ENCODE measurements at regions not wholly inside any gene's neighbourhood (a gene's known extent, or its start where the extent isn't known, plus 50 kb on each side); places are given as distances from the start of the nearest gene placed in this dataset.
"Not testable (repeated sequence)": the region's sequence is repeated elsewhere in the genome, so short reads cannot be mapped to it uniquely, and the experiment has no call there.

DNA sequence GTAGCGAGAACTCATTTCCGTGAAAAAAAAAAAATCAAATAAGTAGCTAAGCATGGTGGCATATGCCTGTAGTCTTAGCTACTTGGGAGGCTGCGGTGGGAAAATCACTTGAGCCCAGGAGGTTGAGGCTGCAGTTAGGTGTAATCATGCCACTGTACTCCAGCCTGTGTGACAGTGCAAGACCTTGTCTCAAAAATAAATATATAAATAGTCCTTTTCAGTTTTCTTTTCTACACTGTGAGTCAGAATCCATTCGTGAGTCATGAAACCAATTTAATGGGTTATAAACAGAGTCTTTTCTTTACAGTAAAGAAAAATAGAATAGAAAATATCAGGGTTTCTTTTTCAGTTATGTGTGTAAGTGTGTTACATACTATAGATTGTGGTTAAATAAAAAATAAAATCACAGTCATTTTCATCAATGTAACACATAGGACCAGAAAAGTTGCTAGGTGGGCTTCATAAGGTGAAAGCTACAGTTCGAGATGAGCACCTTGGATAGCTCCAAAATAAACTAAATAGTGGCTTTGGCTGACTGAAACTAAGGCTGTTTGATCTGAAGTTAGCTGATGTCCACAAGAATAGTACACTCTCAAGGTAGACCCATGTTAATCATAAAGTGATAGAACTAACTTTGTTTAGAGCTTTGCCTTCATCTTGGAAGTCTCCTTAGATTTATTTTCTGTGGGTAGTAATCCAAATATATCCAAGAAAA lies 781.1 kb downstream of the GATA3 start:
- DNase-seq, result no peak

DNA sequence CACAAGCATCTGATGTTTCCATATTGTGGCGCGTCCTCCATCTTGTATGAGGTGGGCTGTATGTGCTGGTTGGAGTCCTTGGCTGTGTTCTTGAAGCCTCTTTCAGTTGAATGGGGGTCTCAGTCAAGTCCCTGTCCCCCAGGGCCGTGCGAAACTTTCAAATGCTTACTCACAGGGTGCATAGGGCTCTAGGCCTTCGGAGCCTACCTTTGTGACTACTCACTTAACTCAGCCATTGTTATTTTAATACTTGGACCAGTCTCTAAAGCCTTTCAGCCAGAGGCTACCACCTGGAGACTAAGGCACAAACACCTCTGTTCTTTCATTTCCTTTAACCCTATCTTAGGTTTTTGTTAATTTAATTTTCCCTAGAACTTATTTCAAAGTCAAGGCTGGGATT lies 785.9 kb downstream of the GATA3 start:
- DNase-seq, result no peak

DNA sequence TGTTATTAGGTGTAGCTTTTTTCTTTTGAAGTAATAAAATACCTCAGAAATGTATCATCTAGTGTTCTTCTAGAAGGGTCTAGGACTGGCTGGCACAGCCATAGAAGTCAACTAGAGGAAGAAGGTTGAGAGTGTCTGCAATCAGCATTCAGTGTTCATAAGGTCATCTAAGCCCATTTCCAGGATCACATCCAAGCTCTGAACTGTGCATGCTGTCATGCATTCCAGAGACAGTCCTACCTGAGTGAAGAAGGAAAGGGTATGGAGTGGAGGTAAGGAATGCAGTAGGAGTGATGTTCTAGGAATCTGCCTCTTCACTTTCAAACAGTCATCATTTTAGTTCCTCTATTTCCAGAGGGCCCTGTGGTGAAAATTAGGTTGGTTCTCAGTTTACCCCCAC lies 789.7 kb downstream of the GATA3 start:
- no peak for DNase-seq

DNA sequence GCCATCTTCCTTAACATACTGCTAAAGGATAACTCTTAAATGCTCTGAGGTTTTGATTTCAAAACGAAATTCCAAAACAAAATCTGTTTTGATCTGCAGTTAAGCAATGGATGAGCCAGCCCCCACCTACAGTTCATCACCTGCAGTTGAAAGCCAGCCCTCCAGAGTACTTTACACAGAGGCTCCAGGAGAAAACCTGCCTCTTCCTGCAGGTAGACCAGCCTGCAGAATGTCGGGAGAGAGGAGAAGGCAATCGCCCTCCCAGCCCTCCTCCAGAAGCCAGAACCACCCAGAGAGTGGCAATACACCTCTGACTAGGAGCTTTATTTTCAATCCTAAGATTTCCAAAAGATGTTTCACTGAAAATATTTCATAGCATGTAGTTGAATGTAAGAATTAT lies 798.1 kb downstream of the GATA3 start:
- no peak for DNase-seq

DNA sequence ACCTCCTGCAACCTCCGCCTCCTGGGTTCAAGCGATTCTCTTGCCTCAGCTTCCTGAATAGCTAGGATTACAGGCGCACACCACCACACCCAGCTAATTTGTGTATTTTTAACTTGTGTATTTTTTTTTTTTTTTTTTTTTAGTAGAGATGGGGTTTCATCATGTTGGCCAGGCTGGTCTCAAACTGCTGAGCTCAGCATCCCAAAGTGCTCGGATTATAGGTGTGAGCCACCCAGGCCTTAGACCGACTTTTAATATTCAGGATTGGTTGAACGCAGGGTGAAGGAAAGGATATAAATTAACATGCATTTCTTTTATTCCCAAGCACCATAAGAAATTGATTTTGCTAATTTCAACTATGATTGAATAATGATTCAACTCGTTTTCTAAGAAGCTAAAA lies 798.6 kb downstream of the GATA3 start:
- no peak for DNase-seq

DNA sequence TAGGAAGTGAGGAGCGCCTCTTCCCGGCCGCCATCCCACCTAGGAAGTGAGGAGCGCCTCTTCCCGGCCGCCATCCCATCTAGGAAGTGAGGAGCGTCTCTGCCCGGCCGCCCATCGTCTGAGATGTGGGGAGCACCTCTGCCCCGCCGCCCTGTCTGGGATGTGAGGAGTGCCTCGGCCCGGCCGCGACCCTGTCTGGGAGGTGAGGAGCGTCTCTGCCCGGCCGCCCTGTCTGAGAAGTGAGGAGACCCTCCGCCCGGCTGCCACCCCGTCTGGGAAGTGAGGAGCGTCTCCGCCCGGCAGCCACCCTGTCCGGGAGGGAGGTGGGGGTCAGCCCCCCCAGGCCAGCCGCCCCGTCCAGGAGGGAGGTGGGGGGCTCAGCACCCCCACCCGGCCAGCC lies 814.4 kb downstream of the GATA3 start:
- DNase-seq, result not testable (repeated sequence)

DNA sequence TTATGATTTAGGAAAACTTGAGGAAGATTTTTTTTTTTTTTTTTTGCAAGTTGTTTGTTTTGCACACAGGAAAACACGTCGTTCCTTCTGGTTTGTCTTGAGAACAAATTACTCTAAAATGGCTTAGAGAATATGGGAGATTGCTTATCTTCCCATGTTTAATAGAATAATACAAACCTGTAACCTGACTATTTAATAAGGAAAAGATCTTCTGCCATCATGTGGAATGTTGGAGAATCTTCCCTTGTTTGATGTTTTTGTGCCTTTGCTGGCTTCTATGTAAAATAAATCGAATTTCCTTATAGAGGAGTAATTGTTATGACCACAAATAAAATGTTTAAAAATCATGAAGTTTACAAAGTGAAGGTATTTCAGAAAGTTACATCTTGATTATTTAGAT lies 818.8 kb downstream of the GATA3 start:
- DNase-seq, result no peak

DNA sequence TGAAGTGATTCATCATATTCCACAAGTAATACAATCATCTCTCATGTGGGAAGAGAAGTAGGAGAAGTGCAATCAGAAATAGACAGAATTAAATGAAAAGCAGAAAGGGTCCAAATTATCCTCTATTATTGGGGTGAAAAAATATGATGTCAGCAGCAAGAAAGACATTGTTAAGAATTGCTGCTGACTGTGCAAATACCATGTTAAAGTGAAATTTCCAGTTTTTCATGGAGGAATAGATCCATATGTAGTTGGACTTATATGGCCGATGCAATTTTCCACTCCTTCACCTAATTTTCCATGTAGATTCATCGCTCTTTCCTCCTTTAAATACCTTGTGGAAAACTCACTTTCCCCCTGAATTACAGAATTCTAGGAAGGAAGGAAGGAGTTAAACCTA lies 819.8 kb downstream of the GATA3 start:
- DNase-seq, result no peak

DNA sequence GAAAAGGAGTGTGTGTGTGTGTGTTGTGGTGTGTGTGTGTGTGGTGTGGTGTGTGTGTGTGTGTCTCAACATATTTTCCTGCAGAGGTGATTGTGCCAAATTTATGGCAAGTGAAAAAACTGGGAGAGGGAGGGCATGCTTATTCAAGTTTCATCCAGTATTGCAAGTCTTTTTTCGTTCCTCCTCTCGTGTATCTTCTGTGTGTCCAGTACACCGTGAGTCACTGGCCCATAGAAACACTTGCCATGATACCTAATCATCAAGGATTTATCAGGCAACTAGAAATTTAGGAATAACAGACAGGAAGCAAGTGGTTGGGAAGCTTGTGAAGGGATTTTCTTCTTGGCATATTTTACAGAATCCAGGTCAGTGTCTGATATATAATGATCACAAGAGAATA lies 820.5 kb downstream of the GATA3 start:
- no peak for DNase-seq

DNA sequence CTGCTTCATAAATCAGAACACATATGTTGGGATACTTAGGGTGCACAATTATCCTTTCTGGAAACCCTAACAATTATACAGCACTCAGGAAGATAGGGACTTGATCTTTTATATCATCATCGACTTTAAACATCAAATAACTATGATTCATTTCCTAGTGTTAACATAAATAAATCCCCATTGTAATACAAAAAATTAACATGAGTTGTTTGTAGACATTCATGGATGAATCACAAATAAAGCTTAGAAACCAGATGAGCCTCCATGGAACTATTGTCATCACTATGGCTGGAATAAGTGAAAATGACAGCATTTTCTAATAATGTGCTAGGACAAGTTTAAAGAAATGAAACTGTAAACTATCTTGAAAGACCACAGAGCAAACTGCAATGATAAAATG lies 821.7 kb downstream of the GATA3 start:
- no peak for DNase-seq

DNA sequence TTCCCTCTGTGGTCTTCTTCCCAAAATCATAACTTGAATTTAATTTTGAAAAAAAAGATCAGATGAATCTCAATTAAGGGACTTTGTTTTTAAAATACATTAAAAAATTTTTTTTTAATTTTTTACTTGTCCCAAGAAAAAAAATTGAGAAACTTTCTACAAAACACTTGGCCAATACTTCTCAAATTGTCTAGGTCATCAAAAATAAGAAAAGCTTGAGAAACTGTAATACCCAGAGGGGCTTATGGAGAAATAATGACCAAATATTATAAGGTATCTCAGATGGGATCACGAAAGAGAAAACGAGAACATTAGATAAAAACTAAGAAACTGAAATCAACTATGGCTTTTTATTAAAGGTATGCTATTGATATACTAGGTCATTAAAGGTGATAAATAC lies 835.0 kb downstream of the GATA3 start:
- no peak for DNase-seq

DNA sequence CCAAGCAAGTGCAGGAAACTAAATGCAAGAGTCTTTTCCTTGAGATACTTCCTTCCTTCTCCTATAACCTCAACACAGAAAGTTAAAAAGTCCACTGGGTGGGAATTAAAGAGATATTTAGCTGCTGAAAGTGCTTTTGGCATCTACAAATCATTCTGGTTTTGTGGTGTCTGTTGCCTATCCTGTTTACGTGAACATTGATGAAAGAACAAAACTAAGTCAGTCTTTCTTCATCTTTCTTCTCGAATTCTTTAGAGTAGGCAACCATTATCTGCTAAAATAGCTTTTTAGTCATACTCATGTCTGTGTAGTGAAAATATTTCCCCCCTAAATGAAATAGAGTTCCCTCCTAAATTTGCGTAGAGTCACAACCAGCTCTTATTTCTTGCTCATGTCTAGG lies 838.6 kb downstream of the GATA3 start:
- DNase-seq, result no peak

DNA sequence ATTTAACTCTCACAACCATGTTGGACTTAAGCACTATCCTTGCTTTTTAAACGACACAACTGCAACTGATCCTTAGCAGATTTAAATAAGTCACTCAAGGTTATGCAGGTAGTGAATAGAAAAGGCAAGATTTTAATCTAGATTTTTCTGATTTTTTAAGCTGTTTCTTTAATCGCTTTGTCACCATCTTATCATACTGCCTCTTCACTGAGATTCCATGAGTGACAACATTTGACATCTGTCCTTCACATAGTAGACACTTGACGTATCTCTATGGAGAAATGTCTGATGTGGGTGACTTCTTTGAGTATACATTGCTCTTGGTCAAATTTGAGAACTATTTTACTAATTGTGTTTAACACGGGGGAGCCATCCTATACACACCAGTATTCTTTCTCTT lies 839.7 kb downstream of the GATA3 start:
- DNase-seq, result no peak

DNA sequence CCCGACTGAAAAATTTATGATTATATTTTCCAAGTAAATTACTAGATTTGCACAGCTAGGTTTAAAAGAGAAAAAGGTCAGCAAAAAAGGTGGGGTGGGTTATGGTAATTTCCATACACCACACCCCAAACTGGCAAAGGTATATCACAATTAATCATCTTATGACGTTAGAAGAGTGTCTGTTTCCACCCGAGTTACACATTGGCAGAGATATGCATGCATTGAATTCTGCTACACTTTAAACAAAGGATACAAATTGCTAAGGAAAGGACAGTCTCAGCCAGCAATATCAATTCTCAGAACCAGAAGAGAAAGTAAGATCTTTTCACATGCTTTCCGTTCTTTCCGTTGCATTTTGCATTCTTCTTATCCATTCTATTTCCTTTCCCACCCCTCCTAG lies 843.3 kb downstream of the GATA3 start:
- DNase-seq, result no peak

DNA sequence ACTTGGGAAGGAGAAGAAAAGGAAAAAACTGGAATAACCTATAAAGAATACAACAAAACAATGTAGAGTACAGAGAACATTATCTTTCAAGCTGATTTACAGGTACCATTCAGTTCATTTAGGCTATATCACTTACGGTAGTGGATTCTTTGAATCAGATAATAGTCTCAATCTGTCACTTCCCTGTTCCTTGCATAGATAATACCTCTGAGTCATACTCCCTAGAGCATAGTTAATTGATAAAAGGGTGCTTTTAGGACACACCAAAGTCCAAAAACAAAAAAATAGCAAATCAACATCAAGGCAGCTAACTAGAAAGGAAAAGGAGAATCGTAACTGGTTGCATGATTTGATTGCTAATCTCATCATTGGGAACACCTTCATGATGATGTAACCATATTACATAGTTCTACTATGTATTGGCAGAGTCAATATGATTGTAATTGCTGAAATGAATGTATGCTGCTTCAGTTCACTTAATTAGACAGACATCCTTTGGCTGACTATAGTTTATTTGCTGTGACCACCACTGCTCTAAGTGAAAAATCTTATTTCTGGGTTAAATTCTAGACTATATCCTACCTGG lies 844.4 kb downstream of the GATA3 start:
- no peak for DNase-seq

DNA sequence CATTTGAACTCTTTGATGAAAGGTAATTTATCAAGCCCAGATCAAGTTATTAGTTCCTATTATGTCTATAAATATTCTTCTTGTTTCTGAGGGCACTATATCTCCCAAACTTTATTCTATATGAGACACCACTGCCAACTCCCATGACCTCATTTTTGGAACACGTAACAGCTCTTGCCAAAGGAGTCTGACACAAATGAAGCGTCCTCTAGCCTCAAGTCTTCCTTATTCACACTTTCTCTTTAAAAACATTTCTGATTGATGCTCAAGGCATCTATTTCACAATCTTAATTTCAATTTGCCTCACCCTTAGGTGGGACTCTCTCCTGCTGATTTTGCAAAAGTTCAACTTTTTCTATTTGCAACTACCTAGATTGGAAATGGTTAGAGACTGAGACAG lies 848.4 kb downstream of the GATA3 start:
- DNase-seq, result no peak

DNA sequence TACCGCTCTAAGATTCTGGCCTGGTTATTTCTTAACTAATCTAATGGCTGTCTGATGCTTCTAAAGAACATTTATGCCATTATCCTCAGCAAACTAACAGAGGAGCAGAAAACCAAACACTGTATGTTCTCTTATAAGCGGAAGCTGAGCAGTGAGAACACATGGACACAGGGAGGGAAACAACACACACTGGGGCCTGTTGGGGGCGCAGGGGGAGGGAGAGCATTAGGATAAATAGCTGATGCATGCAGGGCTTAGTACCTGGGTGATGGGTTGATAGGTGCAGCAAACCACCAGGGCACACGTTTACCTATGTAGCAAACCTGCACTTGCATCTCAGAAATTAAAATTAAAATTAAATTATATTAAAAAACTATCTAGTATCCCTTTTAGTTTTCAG lies 853.5 kb downstream of the GATA3 start:
- no peak for DNase-seq

DNA sequence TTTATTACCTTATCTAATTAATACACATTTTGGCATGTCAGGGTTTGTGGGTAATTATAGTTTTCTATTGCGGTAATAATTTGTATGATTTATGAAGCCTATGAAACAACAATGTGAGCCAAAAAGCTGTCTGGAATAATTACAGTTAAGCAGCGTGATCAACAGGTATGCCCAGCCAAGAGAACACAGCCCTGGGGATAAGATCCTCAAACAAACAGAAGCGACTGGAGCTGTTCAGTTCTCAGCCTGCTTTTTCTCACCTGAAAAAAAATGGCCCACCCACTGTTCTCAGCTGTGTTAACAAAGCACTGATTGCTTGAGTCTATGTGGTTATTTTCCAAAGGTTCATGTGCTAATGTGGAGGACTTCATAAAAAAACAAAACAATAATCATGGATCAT lies 855.8 kb downstream of the GATA3 start:
- DNase-seq, result no peak

DNA sequence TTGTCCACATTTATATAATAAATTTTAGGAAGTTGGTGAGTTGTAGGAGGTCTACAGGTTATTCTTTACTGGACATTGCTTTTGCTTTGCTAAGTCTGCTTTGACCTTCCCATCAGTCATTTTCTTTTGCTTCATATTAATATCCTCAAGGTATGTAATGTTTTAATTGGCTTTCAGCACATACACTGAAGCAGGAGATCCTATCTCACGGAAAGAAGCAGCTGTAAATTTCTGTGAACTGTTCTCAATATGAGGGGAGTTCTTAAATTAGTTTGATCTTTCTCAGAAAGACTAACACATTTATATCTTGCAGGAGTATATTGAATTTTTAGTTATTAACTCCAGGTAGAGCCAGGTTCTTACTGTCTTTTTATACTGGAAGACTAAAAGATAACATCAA lies 856.5 kb downstream of the GATA3 start:
- no peak for DNase-seq

DNA sequence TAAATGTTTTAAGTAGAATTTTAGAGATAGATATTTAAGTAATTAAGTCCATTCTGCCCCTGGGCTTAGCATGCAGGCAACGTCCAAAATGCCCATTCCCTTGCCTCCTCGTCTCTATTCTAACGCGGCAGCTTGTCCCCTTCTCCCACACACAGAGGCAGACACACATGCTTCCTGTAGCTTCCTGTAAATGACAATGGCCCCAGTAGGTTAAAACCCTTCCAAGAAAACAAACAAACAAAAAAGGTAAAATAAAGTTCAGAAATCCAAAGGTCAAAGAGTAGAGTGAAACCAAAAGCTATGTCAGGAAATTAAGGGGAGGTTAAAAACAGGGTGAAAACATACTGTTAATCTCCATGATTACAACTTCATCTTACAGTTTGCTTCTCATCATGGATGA lies 857.6 kb downstream of the GATA3 start:
- DNase-seq, result no peak

DNA sequence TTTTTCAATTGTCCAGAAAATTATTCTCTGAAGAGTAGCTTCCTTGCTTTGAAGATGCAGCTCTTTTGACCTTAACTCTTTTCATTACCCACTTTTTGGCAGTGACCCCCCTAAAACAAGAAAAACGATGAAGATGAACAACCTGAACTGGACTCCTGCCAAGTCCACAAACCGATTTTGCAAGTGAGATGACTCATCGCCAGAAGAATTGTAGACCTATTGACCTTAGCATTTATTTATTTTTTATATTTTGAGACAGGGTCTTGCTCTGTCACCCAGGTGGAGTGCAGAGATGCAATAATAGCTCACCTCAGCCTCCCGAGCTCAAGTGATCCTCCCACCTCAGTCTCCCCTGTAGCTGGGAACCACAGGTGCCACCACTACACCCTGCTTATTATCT lies 859.2 kb downstream of the GATA3 start:
- no peak for DNase-seq

DNA sequence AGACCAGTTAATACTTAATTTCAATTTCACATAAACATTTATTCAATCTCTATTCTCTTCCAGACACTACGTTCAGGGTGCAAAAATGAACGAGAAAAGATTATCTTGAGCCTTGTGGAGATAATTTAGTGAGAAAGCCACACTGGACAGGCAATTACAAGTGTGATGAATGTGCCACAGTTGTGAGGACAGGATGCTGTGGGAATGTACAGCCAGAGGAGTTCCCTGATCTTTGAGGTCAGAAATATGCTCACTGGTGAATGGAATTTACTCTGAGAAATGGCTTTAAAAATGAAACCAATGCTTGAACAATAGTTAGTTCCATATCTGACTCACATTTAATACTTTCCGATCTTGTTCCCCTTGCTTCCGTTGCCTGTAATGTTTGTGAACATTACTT lies 864.8 kb downstream of the GATA3 start:
- DNase-seq, result no peak

DNA sequence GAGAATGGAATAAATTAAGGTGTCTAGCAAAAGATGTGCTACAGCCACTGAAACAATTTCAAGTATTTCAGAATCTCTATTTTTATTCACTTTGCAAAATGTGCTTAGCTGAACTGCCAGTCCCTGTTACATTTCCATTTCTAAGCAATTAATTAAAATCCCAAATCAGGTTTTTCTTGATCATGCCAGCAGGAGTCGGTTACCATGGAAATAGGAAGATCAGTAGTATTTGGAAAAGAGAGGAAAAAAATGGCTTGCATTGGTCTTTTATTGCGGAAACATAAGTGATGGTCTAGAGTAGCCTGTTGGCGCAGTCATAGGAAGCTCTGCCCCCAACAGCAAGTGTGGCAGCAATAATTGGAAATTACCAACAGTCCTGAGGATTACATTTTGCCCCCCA lies 867.1 kb downstream of the GATA3 start:
- DNase-seq, result no peak

DNA sequence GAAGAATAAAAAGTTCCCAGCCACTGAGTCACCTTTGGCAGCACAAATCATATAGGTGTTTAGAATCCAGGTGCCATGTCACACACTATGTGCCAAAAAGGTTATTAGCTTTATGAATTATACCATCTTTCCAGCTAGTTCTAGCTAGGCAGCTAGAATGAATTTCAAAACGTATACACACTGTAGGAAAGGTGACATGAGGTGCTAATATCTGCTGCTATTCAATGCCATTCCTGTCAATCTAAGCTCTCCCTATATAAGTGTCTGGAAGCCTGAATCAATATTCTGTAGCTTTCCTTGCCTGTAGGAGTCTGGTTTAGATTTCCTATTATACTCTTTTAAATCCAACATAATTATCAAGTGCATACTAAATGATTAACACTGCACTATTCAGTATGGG lies 868.6 kb downstream of the GATA3 start:
- no peak for DNase-seq

DNA sequence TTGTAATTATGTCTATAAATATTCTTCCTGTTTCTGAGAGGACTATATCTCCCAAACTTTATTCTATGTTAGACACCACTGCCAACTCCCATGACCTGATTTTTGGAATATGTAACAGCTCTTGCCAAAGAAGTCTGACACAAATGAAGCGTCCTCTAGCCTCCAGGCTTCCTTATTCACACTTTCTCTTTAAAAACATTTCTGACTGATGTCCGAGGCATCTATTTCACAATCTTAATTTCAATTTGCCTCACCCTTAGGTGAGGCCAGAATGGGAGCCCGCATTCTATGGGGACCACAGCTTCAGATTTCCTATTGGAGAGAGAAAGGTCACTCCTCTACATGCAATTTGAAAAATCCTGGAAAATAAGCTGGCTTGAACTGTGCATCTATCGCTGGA lies 873.2 kb downstream of the GATA3 start:
- no peak for DNase-seq
